ENCODE measurements at regions not wholly inside any gene's neighbourhood (a gene's known extent, or its start where the extent isn't known, plus 50 kb on each side); places are given as distances from the start of the nearest gene placed in this dataset.

GRCh38 chr14:32003585-32003984, 73.5 kb upstream of the ARHGAP5 start:
- DNase-seq (ENCODE audit: extremely low read depth, low read depth), result no peak
- no peak for TF ChIP-seq CTCF (IDR thresholded peaks at IDR 0.05; ENCODE audit: low read depth, low read length)

- no peak for TF ChIP-seq CTCF (IDR thresholded peaks at IDR 0.05; ENCODE audit: low read depth, low read length)
Measured at GRCh38 chr14:32004300-32004699, 72.8 kb upstream of the ARHGAP5 start.

GRCh38 chr14:32005628-32006027, 71.5 kb upstream of the ARHGAP5 start:
- no peak for TF ChIP-seq CTCF (IDR thresholded peaks at IDR 0.05; ENCODE audit: low read depth, low read length)
- DNase-seq (ENCODE audit: extremely low read depth, low read depth), result no peak

More at GRCh38 chr14:32004300-32004699, 72.8 kb upstream of the ARHGAP5 start:
- no peak for DNase-seq (ENCODE audit: extremely low read depth, low read depth)

GRCh38 chr14:32006263-32007110, 70.6 kb upstream of the ARHGAP5 start:
- TF ChIP-seq CTCF (IDR thresholded peaks at IDR 0.05; ENCODE audit: low read depth, low read length), result no peak
- no peak for DNase-seq (ENCODE audit: extremely low read depth, low read depth)

GRCh38 chr14:32007755-32008362, 69.2 kb upstream of the ARHGAP5 start:
- DNase-seq (ENCODE audit: extremely low read depth, low read depth), result no peak
- TF ChIP-seq CTCF (IDR thresholded peaks at IDR 0.05; ENCODE audit: low read depth, low read length), result no peak

- no peak for TF ChIP-seq CTCF (IDR thresholded peaks at IDR 0.05; ENCODE audit: low read depth, low read length)
- no peak for DNase-seq (ENCODE audit: extremely low read depth, low read depth)
Measured at GRCh38 chr14:32008602-32009193, 68.4 kb upstream of the ARHGAP5 start.
